Urothelium cell line (cell line): ENCODE measurements at regions not wholly inside any gene's neighbourhood (a gene's known extent, or its start where the extent isn't known, plus 50 kb on each side); places are given as distances from the start of the nearest gene placed in this dataset.

Experiments used
- DNase-seq: peaks from one replicate; pipeline ENCODE4 v3.0.0; 2011; ENCODE audit warnings: low spot score, mixed read lengths
- FAIRE-seq: peaks from 2 replicates; lab custom pipeline; 2011; peaks lifted over from hg19 to GRCh38; lab: Jason Lieb, UNC

DNA sequence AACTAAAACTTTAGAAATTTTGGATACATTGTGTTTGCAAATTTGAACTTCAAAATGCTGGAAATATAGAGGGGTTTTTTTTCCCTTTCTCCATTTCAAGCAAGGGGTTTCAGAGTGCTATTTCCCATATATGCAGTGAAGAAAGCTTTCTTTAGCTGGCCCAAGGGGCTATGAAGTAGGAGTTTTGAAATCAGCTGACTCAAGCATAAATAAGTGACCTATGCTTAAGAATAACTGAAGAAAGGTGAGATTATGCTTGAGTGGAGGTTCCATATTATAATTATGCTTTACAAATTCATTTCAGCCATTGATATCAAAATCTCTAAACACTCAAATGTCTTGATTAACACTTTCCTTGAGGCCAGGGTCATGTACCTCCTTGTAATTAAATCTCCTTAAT is 51.0 kb upstream of the RBBP8 start:
- FAIRE-seq = no peak

DNA sequence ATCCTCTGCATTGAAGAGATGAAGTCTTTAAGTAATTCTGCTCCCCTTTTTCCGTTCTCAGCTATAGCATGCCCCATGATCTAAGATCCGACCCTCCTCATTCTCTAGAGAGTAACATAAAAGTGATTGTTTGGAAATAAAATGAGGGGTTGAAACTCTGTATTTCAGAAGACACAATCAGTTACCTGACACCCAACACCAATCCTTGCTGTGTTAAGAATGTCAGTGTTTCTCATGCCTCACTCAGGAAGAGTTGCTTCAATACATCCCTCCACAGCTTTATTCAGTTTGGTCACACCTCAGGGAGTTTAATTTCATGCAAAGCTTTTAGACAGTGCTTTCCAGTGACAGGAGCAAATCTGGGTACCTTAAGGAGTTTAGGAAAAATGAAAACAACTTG is 49.9 kb upstream of the RBBP8 start:
- DNase-seq (no peak), FAIRE-seq (no peak)

More for the DNA sequence above, 51.0 kb upstream of the RBBP8 start:
- DNase-seq = no peak
